Hippocampal formation (tissue), 2 donors: ENCODE measurements at regions not wholly inside any gene's neighbourhood (a gene's known extent, or its start where the extent isn't known, plus 50 kb on each side); places are given as distances from the start of the nearest gene placed in this dataset.

Source experiments
- DNase-seq, 2 donors: peaks; one replicate each; lab custom pipeline; 2025; lab: John Stamatoyannopoulos, UW

DNA sequence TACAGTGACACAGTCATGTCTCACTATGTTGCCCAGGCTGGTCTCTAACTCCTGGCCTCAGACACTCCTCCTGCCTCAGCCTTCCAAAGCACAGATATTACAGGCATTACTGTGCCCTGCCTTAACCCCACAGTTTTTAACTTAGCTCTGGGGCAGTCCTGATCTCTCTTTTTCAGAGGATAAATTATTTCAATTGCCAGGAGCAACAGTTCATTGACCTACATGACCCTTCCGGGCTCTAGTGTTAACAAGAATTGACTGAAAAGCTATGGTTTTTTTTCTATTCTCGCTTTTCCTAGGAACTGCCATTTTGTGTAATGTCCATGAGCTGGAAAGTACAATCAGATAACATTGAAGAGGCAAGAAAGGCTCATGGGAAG is 92.8 kb downstream of the HNRNPLL start:
- no peak for DNase-seq

GRCh38 chr2:38509314-38509946 is 93.3 kb downstream of the HNRNPLL start:
- DNase-seq = no peak

DNA sequence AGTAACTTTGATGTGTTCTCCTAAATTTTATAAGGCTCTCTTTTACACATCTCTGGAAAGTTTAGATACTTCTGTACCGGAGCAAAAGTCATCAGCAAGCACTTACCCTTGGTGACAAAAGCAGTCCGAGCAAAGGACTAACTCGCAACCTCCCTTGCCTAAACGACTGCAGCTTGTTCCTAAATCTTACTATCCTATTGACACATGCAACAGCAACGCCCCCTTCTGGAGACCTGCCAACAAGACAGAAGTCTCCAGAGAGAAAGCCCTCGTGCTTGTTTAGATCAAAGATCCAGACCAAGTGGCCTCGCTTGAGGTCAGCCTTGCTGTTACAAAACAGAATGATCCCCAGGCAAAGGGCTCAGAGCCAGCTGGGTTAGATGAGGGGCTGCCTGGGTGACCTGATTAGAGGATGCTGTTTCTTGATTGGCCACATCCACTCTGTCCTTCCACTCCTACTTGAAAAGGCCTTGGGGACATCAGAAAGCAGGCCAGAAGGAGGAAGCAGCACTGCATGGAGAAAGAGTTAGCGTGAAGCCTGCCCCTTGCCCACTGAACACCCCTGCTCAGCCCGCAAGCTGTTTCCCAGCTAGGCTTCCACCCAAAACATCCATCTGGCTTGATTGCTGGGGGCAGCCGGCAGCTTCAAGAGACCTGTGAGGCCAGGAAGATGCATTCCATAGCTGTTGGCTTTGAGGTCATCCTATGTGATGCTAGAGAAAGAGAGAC is 94.3 kb downstream of the HNRNPLL start:
- DNase-seq = peak; percentile 22 to 37

DNA sequence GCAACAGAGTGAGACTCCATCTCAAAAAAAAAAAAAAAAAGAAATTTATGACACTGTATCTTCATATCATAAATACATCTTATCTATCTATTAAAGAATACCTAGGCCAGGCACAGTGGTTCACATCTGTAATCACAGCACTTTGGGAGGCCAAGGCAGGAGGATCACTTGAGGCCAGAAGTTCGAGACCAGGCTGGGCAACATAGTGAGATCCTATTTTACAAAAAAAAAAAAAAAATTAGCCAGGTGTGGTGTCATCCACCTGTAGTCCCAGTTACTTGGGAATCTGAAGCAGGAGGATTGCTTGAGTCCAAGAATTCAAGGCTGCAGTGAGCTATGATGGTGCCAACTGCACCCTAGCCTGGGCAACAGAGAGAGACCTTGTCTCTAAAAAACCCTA is 95.0 kb downstream of the HNRNPLL start:
- DNase-seq = no peak

GRCh38 chr2:38505779-38506178 is 96.9 kb downstream of the HNRNPLL start:
- DNase-seq = no peak

GRCh38 chr2:38504169-38504568 is 98.6 kb downstream of the HNRNPLL start:
- DNase-seq = no peak

DNA sequence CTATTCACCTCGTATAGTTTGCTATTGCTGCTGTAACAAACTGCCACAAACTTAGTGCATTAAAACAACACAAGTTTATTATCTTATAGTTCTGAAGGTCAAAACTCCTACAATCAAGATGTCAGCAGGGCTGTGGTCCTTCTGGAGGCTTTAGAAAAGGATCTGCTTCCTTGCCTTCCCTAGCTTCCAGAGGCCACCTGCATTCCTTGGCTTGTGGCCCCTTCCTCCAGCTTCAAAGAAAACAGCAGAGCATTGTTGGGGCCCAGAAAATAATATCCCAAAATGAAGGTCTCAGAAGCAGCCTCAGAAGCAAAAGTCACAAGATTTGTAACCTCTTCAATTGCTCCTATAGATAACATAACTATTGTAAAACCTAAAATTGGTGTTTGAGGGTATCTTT is 100.6 kb downstream of the HNRNPLL start:
- DNase-seq = no peak

GRCh38 chr2:38500283-38500634 is 102.5 kb downstream of the HNRNPLL start:
- DNase-seq = no peak

GRCh38 chr2:38499548-38500282 is 103.0 kb downstream of the HNRNPLL start:
- DNase-seq = no peak

DNA sequence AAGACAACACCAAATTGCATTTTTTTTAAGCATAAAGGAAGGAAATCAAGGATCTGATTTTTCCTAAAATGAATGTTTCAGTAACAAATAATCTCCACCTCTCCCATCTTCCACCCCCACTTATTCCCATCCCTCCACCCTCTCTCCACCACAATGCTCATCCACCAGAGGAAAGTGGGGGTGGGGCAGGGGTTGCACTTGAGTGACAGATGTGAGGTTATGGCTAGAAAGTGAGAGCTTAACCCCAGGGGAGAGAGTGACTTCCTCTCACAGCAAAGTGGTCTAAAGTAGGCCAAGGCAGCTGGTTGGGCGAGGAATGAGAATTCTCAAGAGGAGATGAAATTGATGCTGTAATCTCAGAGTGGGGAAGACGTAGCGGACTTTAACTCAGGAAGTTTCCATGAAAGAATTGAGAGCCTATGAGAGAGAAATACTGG is 104.7 kb downstream of the HNRNPLL start:
- no peak for DNase-seq

GRCh38 chr2:38497670-38498037 is 105.1 kb downstream of the HNRNPLL start:
- DNase-seq = no peak

DNA sequence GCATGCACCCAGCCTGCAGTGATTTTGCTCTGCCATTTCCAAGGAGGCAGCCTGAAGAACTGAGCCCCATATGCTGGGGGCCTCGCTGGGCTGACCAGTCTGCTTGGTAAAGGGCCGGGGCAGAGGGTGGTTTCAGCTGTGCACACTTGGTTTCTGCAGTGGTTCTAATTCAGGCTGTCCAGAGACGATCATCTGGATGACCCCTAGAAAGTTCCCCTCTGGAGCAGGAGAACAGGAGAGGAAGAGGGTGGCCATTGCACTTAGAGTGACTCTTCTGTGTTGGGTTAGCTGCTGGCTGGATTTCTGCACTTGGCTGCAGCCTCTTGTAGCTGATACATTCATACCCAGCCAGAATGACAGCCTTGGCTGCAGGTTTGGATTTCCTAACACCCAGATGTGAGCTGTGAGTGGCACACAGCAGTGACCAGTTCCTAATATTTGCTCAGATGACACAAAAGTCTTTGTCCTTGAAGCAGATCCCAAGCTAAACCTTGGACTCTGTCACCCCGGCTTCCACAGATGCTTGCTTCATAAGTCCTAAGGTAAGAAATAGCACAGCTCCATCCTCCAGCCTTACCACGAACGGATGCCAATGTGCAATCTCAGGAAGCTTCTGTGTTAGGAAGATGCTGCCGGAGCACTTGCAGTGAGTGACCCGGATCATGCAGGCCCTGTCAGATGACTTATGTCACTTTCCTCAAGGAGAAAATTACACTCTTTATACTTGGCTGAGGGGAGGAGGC is 105.6 kb downstream of the HNRNPLL start:
- DNase-seq = no peak

GRCh38 chr2:38495880-38496279 is 106.8 kb downstream of the HNRNPLL start:
- DNase-seq = no peak

DNA sequence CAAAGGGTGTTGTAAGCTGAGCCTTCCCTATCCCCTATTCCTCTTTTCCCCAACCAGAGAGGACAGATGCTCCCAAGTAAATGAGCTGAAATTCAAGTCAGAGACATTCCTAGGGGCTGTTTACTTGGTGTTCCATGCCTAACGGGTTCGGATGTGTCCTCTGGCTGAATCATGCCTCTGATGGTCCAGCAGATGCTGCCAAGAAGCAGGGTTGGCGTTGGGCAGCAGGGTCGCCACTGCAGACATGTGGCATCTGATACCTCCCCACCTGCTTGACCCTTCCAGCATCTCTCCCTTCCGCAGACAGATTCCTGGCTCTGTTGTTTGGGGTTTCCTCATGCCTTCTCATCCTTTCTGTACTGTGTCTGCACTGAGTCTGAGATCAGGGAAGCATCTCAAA is 108.3 kb downstream of the HNRNPLL start:
- no peak for DNase-seq

GRCh38 chr2:38492042-38492615 is 110.6 kb downstream of the HNRNPLL start:
- no peak for DNase-seq

DNA sequence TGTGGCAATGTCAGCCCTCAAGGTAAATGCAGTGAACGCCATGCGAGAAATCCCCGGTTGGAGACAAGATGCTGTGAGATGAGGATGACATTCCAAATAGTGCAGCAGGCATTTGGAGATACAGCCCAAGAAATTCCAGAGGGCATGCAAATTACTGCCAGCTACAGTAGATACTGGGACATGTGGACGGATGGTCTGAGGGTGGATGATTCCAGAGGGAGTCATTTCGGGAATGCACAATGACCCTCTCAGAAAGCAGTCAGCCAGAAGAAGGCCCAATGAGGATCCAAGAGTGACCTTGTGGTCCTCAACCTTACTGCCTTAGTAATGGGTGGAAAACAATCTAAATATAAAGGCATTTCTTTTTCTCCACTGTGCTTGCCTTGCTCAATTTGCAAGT is 111.3 kb downstream of the HNRNPLL start:
- DNase-seq = no peak

GRCh38 chr2:38489846-38490245 is 112.8 kb upstream of the ATL2 start:
- no peak for DNase-seq

GRCh38 chr2:38487852-38488251 is 110.8 kb upstream of the ATL2 start:
- no peak for DNase-seq

- DNase-seq = no peak
These were observed 109.3 kb upstream of the ATL2 start for GRCh38 chr2:38486213-38487026.

DNA sequence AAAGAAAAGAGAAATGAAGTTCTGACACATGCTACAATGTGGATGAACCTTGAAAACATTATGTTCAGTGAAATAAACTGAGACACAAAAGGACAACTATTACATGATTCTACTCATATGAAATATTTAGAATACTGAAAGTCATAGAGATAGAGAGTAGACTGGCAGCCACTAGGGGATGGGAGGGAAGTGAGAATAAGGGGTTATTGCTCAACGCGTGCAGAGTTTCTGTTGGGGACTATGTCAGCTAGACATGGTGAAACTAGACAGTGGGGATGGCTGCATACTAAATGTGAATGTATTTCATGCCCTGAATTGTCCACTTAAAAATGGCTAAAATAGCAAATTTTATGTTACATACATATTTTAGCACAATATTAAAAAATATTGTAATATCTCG is 108.7 kb upstream of the ATL2 start:
- DNase-seq = no peak

DNA sequence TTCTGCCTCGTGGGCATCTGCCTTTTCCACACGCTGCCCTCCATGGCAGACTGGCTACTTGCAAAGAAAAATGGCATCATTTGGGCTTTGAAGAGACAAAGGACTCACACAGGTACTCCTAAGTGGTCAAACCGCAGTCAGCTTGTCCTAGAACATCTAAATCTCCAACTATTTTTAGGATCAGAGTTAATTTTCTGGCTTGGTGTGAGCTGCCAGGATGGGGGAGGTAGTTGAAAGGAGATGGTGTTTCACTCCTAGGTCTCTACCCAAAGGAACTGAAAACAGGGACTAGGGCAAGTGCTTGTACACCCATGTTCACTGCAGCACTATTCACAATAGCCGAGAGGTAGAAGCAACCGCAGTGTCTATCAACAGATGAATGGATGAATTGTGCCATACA is 107.9 kb upstream of the ATL2 start:
- DNase-seq = no peak
